Keratinocyte (primary cell): ENCODE measurements at regions not wholly inside any gene's neighbourhood (a gene's known extent, or its start where the extent isn't known, plus 50 kb on each side); places are given as distances from the start of the nearest gene placed in this dataset.
"Not testable (repeated sequence)": the region's sequence is repeated elsewhere in the genome, so short reads cannot be mapped to it uniquely, and the experiment has no call there.

Source experiments
- DNase-seq: peaks from one replicate; pipeline ENCODE4 v3.0.0-alpha.2; 2011; ENCODE audit warnings: low read depth, missing footprints, low spot score
- FAIRE-seq: peaks from 2 replicates; lab custom pipeline; 2011; peaks lifted over from hg19 to GRCh38; lab: Jason Lieb, UNC
- H2AFZ ChIP-seq: 2 replicates; pipeline ENCODE4 v1.6.0; 2012; ENCODE audit warnings: low read length, control low read depth, inconsistent platforms; ENCODE audit not compliant: control insufficient read depth
- H3K27ac ChIP-seq: 2 replicates; pipeline ENCODE4 v1.5.1; 2011; ENCODE audit warnings: low read length; ENCODE audit not compliant: control insufficient read depth, insufficient read depth
- H3K27me3 ChIP-seq: 3 replicates; pipeline ENCODE4 v1.6.0; 2011; ENCODE audit warnings: low read length; ENCODE audit not compliant: control insufficient read depth, insufficient read depth; ENCODE audit errors: extremely low read depth
- H3K36me3 ChIP-seq, 2 experiments: 2 replicates in 1 of 2; 3 replicates in 1 of 2; pipeline ENCODE4 v1.5.1; 2011; ENCODE audit warnings: low read length in 2 of 2, mild to moderate bottlenecking in 1 of 2; ENCODE audit not compliant: control insufficient read depth in 2 of 2, insufficient read depth in 2 of 2; ENCODE audit errors: extremely low read depth in 1 of 2
- H3K4me1 ChIP-seq: 3 replicates; pipeline ENCODE4 v1.5.1; 2011; ENCODE audit warnings: low read length; ENCODE audit not compliant: control insufficient read depth, insufficient read depth; ENCODE audit errors: extremely low read depth
- H3K4me2 ChIP-seq: 3 replicates; pipeline ENCODE4 v1.6.0; 2011; ENCODE audit warnings: low read depth, low read length; ENCODE audit not compliant: control insufficient read depth, insufficient read depth; ENCODE audit errors: extremely low read depth
- H3K4me3 ChIP-seq, 3 experiments: fragments of 200-600 bp in 1 of 3; sonication (generic) in 1 of 3; 2 replicates in 2 of 3; 3 replicates in 1 of 3; pipeline ENCODE4 v1.5.1; 2011 to 2016; ENCODE audit warnings: low read length in 3 of 3, mild to moderate bottlenecking in 3 of 3, control low read depth in 2 of 3, inconsistent platforms in 1 of 3, low read depth in 1 of 3, mixed read lengths in 1 of 3, mixed run types in 1 of 3, moderate library complexity in 1 of 3; ENCODE audit not compliant: control insufficient read depth in 2 of 3, insufficient read depth in 2 of 3; ENCODE audit errors: extremely low read depth in 1 of 3
- H3K79me2 ChIP-seq: 2 replicates; pipeline ENCODE4 v1.6.0; 2012; ENCODE audit warnings: low read length; ENCODE audit not compliant: control insufficient read depth, insufficient read depth
- H3K9ac ChIP-seq: 3 replicates; pipeline ENCODE4 v1.6.0; 2011; ENCODE audit warnings: low read length; ENCODE audit not compliant: control insufficient read depth, insufficient read depth; ENCODE audit errors: extremely low read depth
- H3K9me1 ChIP-seq: 3 replicates; pipeline ENCODE4 v1.6.0; 2011; ENCODE audit warnings: low read length; ENCODE audit not compliant: control insufficient read depth, insufficient read depth; ENCODE audit errors: extremely low read depth
- H3K9me3 ChIP-seq: 2 replicates; pipeline ENCODE4 v1.5.1; 2012; ENCODE audit warnings: low read depth, low read length; ENCODE audit not compliant: control insufficient read depth
- H4K20me1 ChIP-seq: 3 replicates; pipeline ENCODE4 v1.6.0; 2011; ENCODE audit warnings: low read length; ENCODE audit not compliant: control insufficient read depth, insufficient read depth; ENCODE audit errors: extremely low read depth
- dilution Hi-C: fragments of 300-500 bp; cut with MboI; formaldehyde crosslinking; loops from one replicate; pipeline ENCODE4 v1.7.0; 2020; ENCODE audit warnings: low sequenced_read_pairs; ENCODE audit not compliant: extremely low pct_ligation_motif_present

DNA sequence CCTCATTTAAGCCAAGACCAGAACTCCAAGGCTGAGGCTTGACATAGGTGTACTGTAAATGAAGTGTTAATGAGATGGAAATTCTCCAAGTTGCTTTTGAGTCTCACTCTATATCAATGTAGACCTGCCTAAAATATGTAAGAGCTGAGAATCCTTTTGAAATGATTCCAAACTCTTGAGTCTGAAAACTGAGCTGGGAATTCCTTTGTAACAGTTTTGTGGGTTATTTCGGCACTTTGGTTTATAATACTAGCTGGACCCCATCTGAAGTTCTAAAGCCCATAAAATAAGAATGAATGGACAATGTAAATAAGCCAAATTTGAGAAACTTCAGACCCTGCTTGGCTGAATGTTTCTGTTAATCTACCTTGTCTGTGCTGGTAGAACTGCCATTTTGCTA is 558.9 kb downstream of the TTLL7 start:
- H3K36me3 ChIP-seq, dilution Hi-C loops, H3K9me3 ChIP-seq, H3K4me3 ChIP-seq, H3K79me2 ChIP-seq, H3K27ac ChIP-seq, H2AFZ ChIP-seq, H3K4me1 ChIP-seq, H3K9ac ChIP-seq, H3K27me3 ChIP-seq, H3K4me2 ChIP-seq, DNase-seq, H4K20me1 ChIP-seq, H3K9me1 ChIP-seq: not testable (repeated sequence)
- FAIRE-seq: peak; percentile 49

GRCh38 chr1:83438316-83438715 is 560.6 kb downstream of the TTLL7 start:
- H3K9me1 ChIP-seq, dilution Hi-C loops, H4K20me1 ChIP-seq, H3K36me3 ChIP-seq, H3K27me3 ChIP-seq, H3K4me3 ChIP-seq, H3K79me2 ChIP-seq, H3K4me2 ChIP-seq, H3K27ac ChIP-seq, H2AFZ ChIP-seq, DNase-seq, H3K9me3 ChIP-seq, H3K9ac ChIP-seq, H3K4me1 ChIP-seq, FAIRE-seq: not testable (repeated sequence)

DNA sequence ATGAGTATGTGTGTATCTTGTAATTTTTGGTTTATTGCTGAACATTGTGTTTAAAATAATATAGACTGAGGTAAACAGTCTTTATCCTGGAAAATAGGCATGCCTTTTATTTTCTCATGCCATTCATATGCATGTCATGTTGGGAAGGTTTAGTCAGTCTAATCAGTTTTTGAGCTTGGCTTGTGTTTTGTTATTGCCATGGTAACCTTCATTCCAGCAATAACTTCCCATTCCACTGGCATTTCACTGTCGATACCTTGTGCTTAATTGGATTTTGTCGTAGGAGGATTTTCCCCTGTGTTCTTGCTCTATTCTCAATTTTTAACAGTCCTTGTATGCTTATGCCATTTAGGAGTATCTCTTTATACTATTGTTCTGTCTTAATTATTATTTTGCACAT is 563.6 kb downstream of the TTLL7 start:
- DNase-seq, H3K9ac ChIP-seq, H3K4me2 ChIP-seq, H3K4me1 ChIP-seq, H4K20me1 ChIP-seq, H3K79me2 ChIP-seq, H3K4me3 ChIP-seq, H3K9me3 ChIP-seq, H3K27me3 ChIP-seq, H3K27ac ChIP-seq, H3K36me3 ChIP-seq, H2AFZ ChIP-seq, dilution Hi-C loops, H3K9me1 ChIP-seq, FAIRE-seq: not testable (repeated sequence)

DNA sequence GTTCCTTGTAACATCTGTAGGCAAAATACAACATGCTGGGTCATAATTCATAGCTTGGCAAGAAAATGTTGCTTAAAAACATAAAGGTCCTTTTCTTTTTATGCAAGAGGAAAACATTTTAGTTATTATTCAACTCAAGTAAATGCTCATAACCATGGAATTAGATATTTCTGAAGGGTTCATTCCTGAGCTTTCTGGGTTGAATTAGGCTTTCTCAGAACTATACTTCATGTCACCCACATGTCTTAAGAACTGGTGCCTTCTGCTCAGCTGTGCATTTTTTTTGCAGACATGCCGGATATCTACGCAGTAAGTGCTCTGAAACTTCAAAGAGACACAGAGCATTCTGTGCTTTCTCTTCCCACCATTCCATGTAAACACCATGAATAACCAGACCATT is 571.4 kb downstream of the TTLL7 start:
- H2AFZ ChIP-seq, H3K27me3 ChIP-seq, H3K9me3 ChIP-seq, DNase-seq, H3K9me1 ChIP-seq, H3K9ac ChIP-seq, H3K4me3 ChIP-seq, H3K4me2 ChIP-seq, H3K79me2 ChIP-seq, dilution Hi-C loops, H4K20me1 ChIP-seq, H3K36me3 ChIP-seq, H3K27ac ChIP-seq, H3K4me1 ChIP-seq: not testable (repeated sequence)
- FAIRE-seq: peak; percentile 78

- H3K4me3 ChIP-seq, H3K79me2 ChIP-seq, H4K20me1 ChIP-seq, H2AFZ ChIP-seq, dilution Hi-C loops, H3K27me3 ChIP-seq, H3K4me2 ChIP-seq, H3K9me1 ChIP-seq, H3K27ac ChIP-seq, H3K9me3 ChIP-seq, DNase-seq, H3K36me3 ChIP-seq, H3K9ac ChIP-seq, H3K4me1 ChIP-seq: not testable (repeated sequence)
- FAIRE-seq: peak; percentile 17
Measured at GRCh38 chr1:83423382-83423781, 575.5 kb downstream of the TTLL7 start.
